Thyroid gland (tissue), 4 donors: ENCODE measurements at regions not wholly inside any gene's neighbourhood (a gene's known extent, or its start where the extent isn't known, plus 50 kb on each side); places are given as distances from the start of the nearest gene placed in this dataset.

Source experiments
- POLR2A ChIP-seq, 2 donors: fragments of 450-650 bp; IDR thresholded peaks; one replicate each; pipeline ENCODE4 v1.6.1; 2017; ENCODE audit warnings: antibody characterized with exemption in 2 of 2, mild to moderate bottlenecking in 2 of 2, moderate library complexity in 1 of 2
- TF ChIP-seq, protein P1 (sequence below), 6 experiments: fragments of 200-600 bp in 3 of 6; fragments of 450-650 bp in 3 of 6; sonication (generic) in 3 of 6; IDR thresholded peaks; one replicate each; pipeline ENCODE4 v1.5.1; 2016 to 2019; ENCODE audit warnings: antibody characterized with exemption in 6 of 6, mild to moderate bottlenecking in 2 of 6, inconsistent platforms in 1 of 6, moderate library complexity in 1 of 6

DNA sequence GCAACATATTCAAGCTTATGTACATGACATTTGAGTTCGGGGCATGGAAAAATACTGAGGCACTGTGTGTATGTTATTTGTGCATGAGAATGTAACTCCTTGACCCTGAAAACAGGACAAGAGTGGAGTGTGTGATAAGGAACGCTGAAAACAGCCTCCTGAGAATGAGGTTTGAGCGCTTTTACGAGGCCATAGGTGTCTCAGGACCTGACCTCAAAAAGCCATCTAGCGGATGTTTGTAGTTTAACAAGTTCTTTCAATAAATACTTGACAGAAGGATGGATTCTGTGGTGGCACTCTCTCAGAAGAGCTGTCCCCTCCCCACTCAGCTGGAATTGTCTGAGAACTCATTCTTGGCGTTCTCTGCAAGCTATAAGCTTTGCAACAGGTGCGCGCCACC lies 350.5 kb upstream of the TMTC1 start:
- TF ChIP-seq, protein P1, sequence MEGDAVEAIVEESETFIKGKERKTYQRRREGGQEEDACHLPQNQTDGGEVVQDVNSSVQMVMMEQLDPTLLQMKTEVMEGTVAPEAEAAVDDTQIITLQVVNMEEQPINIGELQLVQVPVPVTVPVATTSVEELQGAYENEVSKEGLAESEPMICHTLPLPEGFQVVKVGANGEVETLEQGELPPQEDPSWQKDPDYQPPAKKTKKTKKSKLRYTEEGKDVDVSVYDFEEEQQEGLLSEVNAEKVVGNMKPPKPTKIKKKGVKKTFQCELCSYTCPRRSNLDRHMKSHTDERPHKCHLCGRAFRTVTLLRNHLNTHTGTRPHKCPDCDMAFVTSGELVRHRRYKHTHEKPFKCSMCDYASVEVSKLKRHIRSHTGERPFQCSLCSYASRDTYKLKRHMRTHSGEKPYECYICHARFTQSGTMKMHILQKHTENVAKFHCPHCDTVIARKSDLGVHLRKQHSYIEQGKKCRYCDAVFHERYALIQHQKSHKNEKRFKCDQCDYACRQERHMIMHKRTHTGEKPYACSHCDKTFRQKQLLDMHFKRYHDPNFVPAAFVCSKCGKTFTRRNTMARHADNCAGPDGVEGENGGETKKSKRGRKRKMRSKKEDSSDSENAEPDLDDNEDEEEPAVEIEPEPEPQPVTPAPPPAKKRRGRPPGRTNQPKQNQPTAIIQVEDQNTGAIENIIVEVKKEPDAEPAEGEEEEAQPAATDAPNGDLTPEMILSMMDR (IDR thresholded peaks at IDR 0.05) = no peak
- TF ChIP-seq POLR2A (IDR thresholded peaks at IDR 0.05) = no peak
